Nephron progenitor cell (in vitro differentiated cells): ENCODE measurements at regions not wholly inside any gene's neighbourhood (a gene's known extent, or its start where the extent isn't known, plus 50 kb on each side); places are given as distances from the start of the nearest gene placed in this dataset.
A peak's percentile ranks its signal among the peaks of the same experiment; 100 is the strongest.

Source experiments
- DNase-seq: peaks from one replicate; pipeline ENCODE4 v3.0.0; 2021
- H3K27ac Mint-ChIP-seq: 2 replicates; pipeline ENCODE4 v1.8.0; 2021; ENCODE audit warnings: mild to moderate bottlenecking, moderate library complexity, mixed read lengths
- H3K27me3 Mint-ChIP-seq: 2 replicates; pipeline ENCODE4 v1.8.0; 2021; ENCODE audit warnings: mild to moderate bottlenecking, low read depth, mixed read lengths; ENCODE audit not compliant: poor library complexity
- H3K36me3 Mint-ChIP-seq: 2 replicates; pipeline ENCODE4 v1.8.0; 2021; ENCODE audit warnings: low read depth, mixed read lengths
- H3K4me1 Mint-ChIP-seq: 2 replicates; pipeline ENCODE4 v1.8.0; 2021; ENCODE audit warnings: mixed read lengths
- H3K4me3 Mint-ChIP-seq: 2 replicates; pipeline ENCODE4 v1.8.0; 2021; ENCODE audit warnings: mild to moderate bottlenecking, moderate library complexity, mixed read lengths
- H3K9me3 Mint-ChIP-seq: 2 replicates; pipeline ENCODE4 v1.8.0; 2021; ENCODE audit warnings: mild to moderate bottlenecking, moderate library complexity, mixed read lengths
- TF ChIP-seq, protein P1 (sequence below): fragments of 200-600 bp; sonication (generic); IDR thresholded peaks from 2 replicates; pipeline ENCODE4 v1.5.0; 2021; ENCODE audit warnings: antibody characterized with exemption

DNA sequence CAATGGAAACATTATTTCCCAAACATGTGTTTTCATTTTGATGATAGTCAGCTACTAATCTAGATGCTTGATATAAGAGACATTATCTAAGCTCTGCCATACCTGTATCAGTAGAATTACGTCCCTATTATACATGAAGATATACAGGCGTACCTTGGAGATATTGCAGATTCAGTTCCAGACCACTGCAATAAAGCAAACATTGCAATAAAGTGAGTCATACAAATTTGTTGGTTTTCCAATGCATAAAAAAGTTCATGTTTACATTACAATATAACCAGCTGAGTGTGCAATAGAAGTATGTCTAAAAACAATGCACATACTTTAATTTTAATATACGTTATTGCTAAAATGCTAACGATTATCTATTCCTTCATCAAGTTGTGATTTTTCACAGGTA lies 236.0 kb upstream of the ZNF717 start:
- no peaks in the 10 kb centered on the region for H3K4me1 Mint-ChIP-seq
- H3K27me3 Mint-ChIP-seq = no peaks in the 10 kb centered on the region
- no peak for DNase-seq
- H3K27ac Mint-ChIP-seq = no peak overlapping the region
- H3K9me3 Mint-ChIP-seq = no peaks in the 10 kb centered on the region
- no peak overlapping the region for H3K4me3 Mint-ChIP-seq
- TF ChIP-seq, protein P1, sequence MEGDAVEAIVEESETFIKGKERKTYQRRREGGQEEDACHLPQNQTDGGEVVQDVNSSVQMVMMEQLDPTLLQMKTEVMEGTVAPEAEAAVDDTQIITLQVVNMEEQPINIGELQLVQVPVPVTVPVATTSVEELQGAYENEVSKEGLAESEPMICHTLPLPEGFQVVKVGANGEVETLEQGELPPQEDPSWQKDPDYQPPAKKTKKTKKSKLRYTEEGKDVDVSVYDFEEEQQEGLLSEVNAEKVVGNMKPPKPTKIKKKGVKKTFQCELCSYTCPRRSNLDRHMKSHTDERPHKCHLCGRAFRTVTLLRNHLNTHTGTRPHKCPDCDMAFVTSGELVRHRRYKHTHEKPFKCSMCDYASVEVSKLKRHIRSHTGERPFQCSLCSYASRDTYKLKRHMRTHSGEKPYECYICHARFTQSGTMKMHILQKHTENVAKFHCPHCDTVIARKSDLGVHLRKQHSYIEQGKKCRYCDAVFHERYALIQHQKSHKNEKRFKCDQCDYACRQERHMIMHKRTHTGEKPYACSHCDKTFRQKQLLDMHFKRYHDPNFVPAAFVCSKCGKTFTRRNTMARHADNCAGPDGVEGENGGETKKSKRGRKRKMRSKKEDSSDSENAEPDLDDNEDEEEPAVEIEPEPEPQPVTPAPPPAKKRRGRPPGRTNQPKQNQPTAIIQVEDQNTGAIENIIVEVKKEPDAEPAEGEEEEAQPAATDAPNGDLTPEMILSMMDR = no peak
- no peaks in the 10 kb centered on the region for H3K36me3 Mint-ChIP-seq

DNA sequence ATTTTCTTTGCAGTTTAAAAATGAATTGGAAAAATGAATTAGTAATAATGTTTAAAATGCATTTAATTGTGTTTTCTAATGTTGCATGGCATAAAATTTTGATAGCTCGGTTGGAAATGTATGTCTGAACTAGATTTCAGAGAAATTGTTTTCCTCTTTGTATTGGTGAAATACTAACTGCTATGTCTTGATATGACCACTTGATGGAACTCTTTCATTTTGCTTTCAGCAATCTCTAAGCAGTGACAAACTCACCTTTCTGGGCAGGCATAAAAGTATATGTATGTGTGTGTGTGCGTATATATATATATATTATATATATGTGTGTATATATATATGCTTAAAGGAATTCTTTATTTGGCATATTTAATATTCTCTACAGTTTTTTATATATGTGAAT lies 239.3 kb upstream of the ZNF717 start:
- no peaks in the 10 kb centered on the region for H3K27me3 Mint-ChIP-seq
- H3K36me3 Mint-ChIP-seq = no peaks in the 10 kb centered on the region
- no peaks in the 10 kb centered on the region for H3K4me1 Mint-ChIP-seq
- H3K27ac Mint-ChIP-seq = no peak overlapping the region
- H3K4me3 Mint-ChIP-seq = no peak overlapping the region
- TF ChIP-seq, protein P1 = peak; percentile 56
- no peak for DNase-seq
- no peaks in the 10 kb centered on the region for H3K9me3 Mint-ChIP-seq

DNA sequence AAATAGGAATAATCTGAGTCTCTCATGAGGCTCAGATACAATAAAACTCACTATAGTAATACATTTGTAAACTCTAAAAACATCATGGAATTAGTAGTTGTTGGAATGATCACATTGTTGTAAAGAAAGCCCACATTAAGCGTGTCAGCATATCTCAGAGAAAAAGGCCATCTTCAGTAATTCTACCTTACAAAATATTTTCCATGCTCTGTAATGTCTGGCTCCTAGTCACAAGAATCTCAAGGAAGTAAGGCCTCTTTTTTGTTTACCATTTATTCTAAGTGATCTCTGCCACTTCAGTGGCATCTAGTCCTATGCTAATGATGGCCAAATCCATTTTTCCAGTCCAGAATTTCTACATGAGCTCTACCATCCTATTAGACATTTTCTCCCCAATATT lies 240.2 kb upstream of the ZNF717 start:
- no peak overlapping the region for H3K4me3 Mint-ChIP-seq
- no peaks in the 10 kb centered on the region for H3K4me1 Mint-ChIP-seq
- DNase-seq = no peak
- TF ChIP-seq, protein P1 = no peak
- H3K9me3 Mint-ChIP-seq = peaks cover 6% of the 10 kb centered on the region
- no peaks in the 10 kb centered on the region for H3K27me3 Mint-ChIP-seq
- no peak overlapping the region for H3K27ac Mint-ChIP-seq
- no peaks in the 10 kb centered on the region for H3K36me3 Mint-ChIP-seq

DNA sequence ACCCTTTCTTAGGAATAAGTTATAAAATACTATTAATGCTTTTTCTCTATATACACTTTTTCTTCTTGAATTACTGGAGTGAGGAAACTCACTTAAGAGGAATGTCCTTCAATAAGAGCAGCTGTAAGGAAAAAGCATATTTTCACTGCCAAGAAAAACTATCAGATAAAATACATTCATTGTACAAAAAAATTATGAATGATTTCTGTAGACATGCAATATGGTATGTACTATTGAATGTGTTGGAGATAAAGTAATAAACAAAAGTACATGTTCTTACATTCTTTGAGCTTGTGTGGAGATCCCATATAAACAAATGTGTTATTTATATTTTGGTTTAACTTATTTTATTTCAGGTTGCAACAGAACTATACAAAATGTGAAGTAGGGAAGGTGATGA lies 241.0 kb upstream of the ZNF717 start:
- no peak overlapping the region for H3K27ac Mint-ChIP-seq
- no peaks in the 10 kb centered on the region for H3K4me1 Mint-ChIP-seq
- TF ChIP-seq, protein P1 = no peak
- H3K4me3 Mint-ChIP-seq = no peak overlapping the region
- no peak for DNase-seq
- H3K27me3 Mint-ChIP-seq = no peaks in the 10 kb centered on the region
- peaks cover 13% of the 10 kb centered on the region for H3K9me3 Mint-ChIP-seq
- no peaks in the 10 kb centered on the region for H3K36me3 Mint-ChIP-seq

DNA sequence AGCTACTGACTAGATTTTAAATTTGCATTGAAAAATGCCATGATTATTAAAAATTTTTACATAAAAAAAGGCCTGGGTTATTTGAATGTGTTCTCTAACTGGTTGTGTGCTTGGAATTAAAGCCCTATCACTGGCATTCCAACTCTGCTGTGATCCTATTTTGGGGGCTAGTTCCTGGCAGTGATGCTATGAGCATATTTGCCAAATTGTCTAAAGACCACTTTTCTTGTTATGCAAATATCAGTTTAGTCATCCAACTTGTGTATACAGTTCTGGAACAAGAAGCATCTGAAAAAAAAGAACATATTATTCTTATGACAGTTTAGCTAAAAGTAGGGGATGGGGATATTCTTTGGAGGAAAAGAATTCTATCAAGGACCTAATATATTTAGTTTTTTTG lies 243.4 kb upstream of the ZNF717 start:
- Mint-ChIP-seq H3K36me3 (no peaks in the 10 kb centered on the region), H3K4me3 (no peak overlapping the region), H3K27me3 (no peaks in the 10 kb centered on the region), H3K9me3 (peaks cover 17% of the 10 kb centered on the region), H3K27ac (no peak overlapping the region), H3K4me1 (no peaks in the 10 kb centered on the region)
- no peak for DNase-seq
- TF ChIP-seq, protein P1 = no peak

DNA sequence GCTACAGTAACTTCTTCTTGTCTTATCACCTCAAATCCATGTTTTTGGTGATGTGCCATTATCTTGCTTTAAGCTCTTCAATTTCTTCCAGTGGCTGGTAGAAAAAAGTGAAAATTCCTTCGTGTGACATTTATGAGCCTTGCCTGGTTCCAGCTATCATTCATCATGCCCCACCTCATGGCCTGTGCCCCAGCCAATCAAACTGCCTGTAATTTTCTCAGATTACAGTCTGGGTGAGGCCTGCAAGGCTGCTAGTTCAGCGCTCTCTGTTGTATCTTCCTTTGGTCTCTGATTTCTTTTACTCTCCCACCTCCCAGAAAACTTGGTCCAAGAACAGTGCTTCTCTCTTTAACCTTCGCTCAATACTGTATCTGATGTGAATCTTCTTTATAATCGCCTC lies 249.3 kb upstream of the ZNF717 start:
- Mint-ChIP-seq H3K36me3 (no peaks in the 10 kb centered on the region), H3K27ac (no peak overlapping the region), H3K9me3 (peaks cover 17% of the 10 kb centered on the region), H3K4me1 (peaks cover 12% of the 10 kb centered on the region), H3K4me3 (no peak overlapping the region), H3K27me3 (no peaks in the 10 kb centered on the region)
- TF ChIP-seq, protein P1 = no peak
- DNase-seq = peak; percentile 32
